ENCODE measurements at regions not wholly inside any gene's neighbourhood (a gene's known extent, or its start where the extent isn't known, plus 50 kb on each side); places are given as distances from the start of the nearest gene placed in this dataset.

DNA sequence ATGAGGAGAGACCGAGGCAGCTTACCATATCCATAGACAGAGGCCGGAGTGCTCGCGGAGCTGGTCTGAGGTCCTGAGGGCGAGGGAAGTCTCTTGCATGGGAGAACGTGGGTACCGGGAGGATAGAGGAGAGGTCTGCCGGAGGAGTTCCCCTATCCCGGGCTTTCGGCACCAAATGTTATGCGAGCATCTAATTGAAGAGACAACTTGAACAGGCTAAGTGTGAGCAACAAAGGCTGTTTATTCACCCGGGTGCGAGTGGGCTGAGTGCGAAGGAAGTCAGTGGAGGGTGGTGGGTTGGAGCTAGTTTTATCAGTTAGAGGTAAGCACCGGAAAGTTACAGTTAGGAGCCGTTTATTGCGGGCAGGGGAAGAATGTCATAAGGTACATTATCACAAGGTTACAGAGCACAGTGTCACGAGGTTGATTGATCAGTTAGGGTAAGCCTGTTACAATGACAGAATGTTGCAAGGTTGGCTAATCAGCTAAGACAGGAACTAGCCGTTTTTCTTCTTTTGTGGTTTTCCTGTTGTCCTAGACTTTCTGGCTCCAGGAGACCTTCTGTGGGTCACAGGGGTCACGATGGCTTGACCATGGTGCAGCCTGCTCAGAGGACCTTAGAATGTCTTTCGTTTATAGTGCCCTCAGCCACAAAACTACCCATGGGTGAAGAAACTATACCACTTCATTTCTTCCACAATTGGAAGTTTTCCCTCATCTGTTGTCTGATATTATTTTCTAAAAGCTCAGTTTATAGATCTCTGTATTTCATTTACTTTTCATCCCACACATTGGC is 746.0 kb upstream of the ADGRB3 start:
- H3K27ac ChIP-seq (ENCODE audit: low read depth in 2 of 2, low read length in 2 of 2), result no peak overlapping the region
- H3K9me3 ChIP-seq (ENCODE audit: control insufficient read depth in 2 of 3, insufficient read depth in 1 of 3, low read length in 3 of 3), result no peaks in the 10 kb centered on the region
- DNase-seq, result no peak
- intact Hi-C loops (cut with DNase I), result no loop called here
- no peak overlapping the region for H3K9ac ChIP-seq (ENCODE audit: low read length in 3 of 3)
- no peaks in the 10 kb centered on the region for H3K36me3 ChIP-seq (ENCODE audit: control insufficient read depth in 2 of 3, insufficient read depth in 3 of 3, low read length in 3 of 3)
- no peak for FAIRE-seq
- H3K4me1 ChIP-seq (ENCODE audit: control insufficient read depth in 2 of 3, insufficient read depth in 2 of 3, low read depth in 1 of 3, low read length in 3 of 3), result no peaks in the 10 kb centered on the region
- H3K27me3 ChIP-seq (ENCODE audit: control insufficient read depth, insufficient read depth, low read length), result no peaks in the 10 kb centered on the region
- H3K4me3 ChIP-seq (ENCODE audit: low read length in 3 of 3), result no peak overlapping the region
- TF ChIP-seq, protein P1, sequence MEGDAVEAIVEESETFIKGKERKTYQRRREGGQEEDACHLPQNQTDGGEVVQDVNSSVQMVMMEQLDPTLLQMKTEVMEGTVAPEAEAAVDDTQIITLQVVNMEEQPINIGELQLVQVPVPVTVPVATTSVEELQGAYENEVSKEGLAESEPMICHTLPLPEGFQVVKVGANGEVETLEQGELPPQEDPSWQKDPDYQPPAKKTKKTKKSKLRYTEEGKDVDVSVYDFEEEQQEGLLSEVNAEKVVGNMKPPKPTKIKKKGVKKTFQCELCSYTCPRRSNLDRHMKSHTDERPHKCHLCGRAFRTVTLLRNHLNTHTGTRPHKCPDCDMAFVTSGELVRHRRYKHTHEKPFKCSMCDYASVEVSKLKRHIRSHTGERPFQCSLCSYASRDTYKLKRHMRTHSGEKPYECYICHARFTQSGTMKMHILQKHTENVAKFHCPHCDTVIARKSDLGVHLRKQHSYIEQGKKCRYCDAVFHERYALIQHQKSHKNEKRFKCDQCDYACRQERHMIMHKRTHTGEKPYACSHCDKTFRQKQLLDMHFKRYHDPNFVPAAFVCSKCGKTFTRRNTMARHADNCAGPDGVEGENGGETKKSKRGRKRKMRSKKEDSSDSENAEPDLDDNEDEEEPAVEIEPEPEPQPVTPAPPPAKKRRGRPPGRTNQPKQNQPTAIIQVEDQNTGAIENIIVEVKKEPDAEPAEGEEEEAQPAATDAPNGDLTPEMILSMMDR (IDR thresholded peaks at IDR 0.05; ENCODE audit: borderline replicate concordance, extremely low read depth, insufficient read depth), result no peak

DNA sequence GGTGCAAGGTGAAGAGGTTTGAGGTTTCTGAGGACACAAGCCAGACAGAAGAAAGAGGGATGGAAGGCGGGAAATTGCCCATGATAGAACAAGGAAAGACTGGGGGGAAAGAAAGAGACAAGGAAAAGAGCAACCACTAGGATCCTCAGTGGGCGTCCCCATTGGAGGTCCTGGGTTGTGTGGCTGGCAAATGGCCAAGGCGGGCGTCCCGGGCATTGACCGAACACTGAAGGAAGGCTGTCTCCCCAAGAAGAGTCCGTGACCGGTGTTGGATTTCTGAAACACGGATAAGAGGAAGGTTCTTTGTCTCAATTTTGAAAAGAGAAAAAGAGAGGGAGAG is 746.6 kb upstream of the ADGRB3 start:
- no peak for FAIRE-seq
- DNase-seq, result no peak
- H3K9ac ChIP-seq (ENCODE audit: low read length in 3 of 3), result no peak overlapping the region
- H3K27ac ChIP-seq (ENCODE audit: low read depth in 2 of 2, low read length in 2 of 2), result no peak overlapping the region
- H3K27me3 ChIP-seq (ENCODE audit: control insufficient read depth, insufficient read depth, low read length), result no peaks in the 10 kb centered on the region
- no peaks in the 10 kb centered on the region for H3K9me3 ChIP-seq (ENCODE audit: control insufficient read depth in 2 of 3, insufficient read depth in 1 of 3, low read length in 3 of 3)
- H3K36me3 ChIP-seq (ENCODE audit: control insufficient read depth in 2 of 3, insufficient read depth in 3 of 3, low read length in 3 of 3), result no peaks in the 10 kb centered on the region
- intact Hi-C loops (cut with DNase I), result no loop called here
- TF ChIP-seq, protein P1 (IDR thresholded peaks at IDR 0.05; ENCODE audit: borderline replicate concordance, extremely low read depth, insufficient read depth), result no peak
- no peak overlapping the region for H3K4me3 ChIP-seq (ENCODE audit: low read length in 3 of 3)
- no peaks in the 10 kb centered on the region for H3K4me1 ChIP-seq (ENCODE audit: control insufficient read depth in 2 of 3, insufficient read depth in 2 of 3, low read depth in 1 of 3, low read length in 3 of 3)

DNA sequence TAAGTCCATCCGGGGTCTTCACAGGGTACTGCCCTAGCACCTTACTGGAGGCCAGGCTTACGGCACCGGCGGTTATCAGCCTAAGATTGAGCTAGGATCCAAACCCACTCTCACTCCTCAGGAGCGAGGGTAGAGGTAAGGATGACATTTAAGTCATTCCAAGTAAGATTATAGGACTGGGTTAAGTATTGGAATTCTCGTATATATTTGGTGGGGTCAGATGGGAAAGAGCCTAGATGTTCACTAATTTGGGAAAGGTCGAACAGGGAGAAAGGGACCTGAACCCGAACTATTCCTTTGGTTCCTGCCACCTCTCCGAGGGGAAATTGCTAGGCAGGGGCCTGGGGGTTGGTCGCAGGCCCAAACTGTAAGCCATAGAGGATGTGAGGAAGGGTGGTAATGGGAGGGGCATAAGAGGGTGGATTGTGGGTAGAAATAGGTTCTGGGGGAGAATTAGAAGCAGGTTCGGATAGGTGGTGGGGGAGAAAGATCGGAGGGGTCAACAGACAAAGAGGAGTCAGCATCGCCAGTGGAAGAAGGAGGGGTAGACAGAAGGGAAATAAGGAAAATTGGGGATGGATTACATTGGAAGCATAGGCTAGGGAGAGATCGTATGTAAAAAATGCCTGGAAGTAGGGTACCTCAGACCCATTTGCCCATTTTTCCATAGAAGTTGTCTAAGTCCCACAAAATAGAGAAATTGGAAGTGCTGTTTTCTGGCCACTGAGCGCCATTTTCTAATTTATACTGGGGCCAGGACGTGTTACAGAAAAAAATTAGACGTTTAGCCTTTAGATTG is 747.1 kb upstream of the ADGRB3 start:
- intact Hi-C loops (cut with DNase I), result no loop called here
- Histone ChIP-seq H3K9ac (ENCODE audit: low read length in 3 of 3) (no peak overlapping the region), H3K27ac (ENCODE audit: low read depth in 2 of 2, low read length in 2 of 2) (no peak overlapping the region), H3K9me3 (ENCODE audit: control insufficient read depth in 2 of 3, insufficient read depth in 1 of 3, low read length in 3 of 3) (no peaks in the 10 kb centered on the region), H3K4me1 (ENCODE audit: control insufficient read depth in 2 of 3, insufficient read depth in 2 of 3, low read depth in 1 of 3, low read length in 3 of 3) (no peaks in the 10 kb centered on the region), H3K36me3 (ENCODE audit: control insufficient read depth in 2 of 3, insufficient read depth in 3 of 3, low read length in 3 of 3) (no peaks in the 10 kb centered on the region), H3K4me3 (ENCODE audit: low read length in 3 of 3) (no peak overlapping the region), H3K27me3 (ENCODE audit: control insufficient read depth, insufficient read depth, low read length) (no peaks in the 10 kb centered on the region)
- FAIRE-seq (no peak), DNase-seq (no peak)
- TF ChIP-seq, protein P1 (IDR thresholded peaks at IDR 0.05; ENCODE audit: borderline replicate concordance, extremely low read depth, insufficient read depth), result no peak
